Neural cell (in vitro differentiated cells): ENCODE measurements at regions not wholly inside any gene's neighbourhood (a gene's known extent, or its start where the extent isn't known, plus 50 kb on each side); places are given as distances from the start of the nearest gene placed in this dataset.

Experiments used
- H2AFZ ChIP-seq: fragments of 200-600, 300-800 bp; sonication (generic), shearing (Covaris generic); 2 replicates; pipeline ENCODE4 v1.6.0; 2014; ENCODE audit warnings: low read depth, mild to moderate bottlenecking, antibody characterized with exemption, low read length, moderate library complexity
- H3F3A ChIP-seq: fragments of 200-600 bp; shearing (Covaris generic); 2 replicates; pipeline ENCODE4 v1.6.1; 2016; ENCODE audit warnings: mild to moderate bottlenecking, moderate library complexity, mixed read lengths, antibody characterized with exemption, low read length; ENCODE audit not compliant: insufficient read depth, poor library complexity, severe bottlenecking
- H3K27ac ChIP-seq: fragments of 200-600, 300-800 bp; sonication (generic), shearing (Covaris generic); 2 replicates; pipeline ENCODE4 v1.5.1; 2014; ENCODE audit warnings: mild to moderate bottlenecking, low read length, moderate library complexity
- H3K27me3 ChIP-seq: fragments of 300-800, 200-600 bp; sonication (generic), shearing (Covaris generic); 2 replicates; pipeline ENCODE4 v1.6.0; 2014; ENCODE audit warnings: mild to moderate bottlenecking, low read depth, low read length, moderate library complexity; ENCODE audit not compliant: insufficient read depth
- H3K36me3 ChIP-seq: fragments of 300-800, 200-600 bp; sonication (generic), shearing (Covaris generic); 2 replicates; pipeline ENCODE4 v1.5.1; 2014; ENCODE audit warnings: mild to moderate bottlenecking, antibody characterized with exemption, low read length, moderate library complexity; ENCODE audit not compliant: insufficient read depth
- H3K4me2 ChIP-seq: fragments of 300-800, 200-600 bp; sonication (generic), shearing (Covaris generic); 2 replicates; pipeline ENCODE4 v1.6.0; 2014; ENCODE audit warnings: mild to moderate bottlenecking, low read length
- H3K4me3 ChIP-seq: fragments of 300-800, 200-600 bp; sonication (generic), shearing (Covaris generic); 2 replicates; pipeline ENCODE4 v1.5.1; 2014; ENCODE audit warnings: mild to moderate bottlenecking, low read length, moderate library complexity
- H3K79me2 ChIP-seq: fragments of 200-600 bp; shearing (Covaris generic); replicated peaks from 2 replicates; pipeline ENCODE4 v1.6.0; 2014; ENCODE audit warnings: mild to moderate bottlenecking, low read length, moderate library complexity; ENCODE audit not compliant: insufficient read depth
- H3K9ac ChIP-seq: fragments of 300-800, 200-600 bp; sonication (generic), shearing (Covaris generic); 2 replicates; pipeline ENCODE4 v1.6.1; 2016; ENCODE audit warnings: mild to moderate bottlenecking, low read length, mixed read lengths
- H3K9me2 ChIP-seq: fragments of 200-600 bp; shearing (Covaris generic); 2 replicates; pipeline ENCODE4 v1.6.1; 2016; ENCODE audit warnings: mild to moderate bottlenecking, low read length, mixed read lengths; ENCODE audit not compliant: insufficient read depth
- H3K9me3 ChIP-seq: fragments of 200-600, 300-800 bp; sonication (generic), shearing (Covaris generic); 2 replicates; pipeline ENCODE4 v1.6.1; 2016; ENCODE audit warnings: mild to moderate bottlenecking, mixed run types, low read length, moderate library complexity, mixed read lengths
- H4K20me1 ChIP-seq: fragments of 200-600 bp; shearing (Covaris generic); 2 replicates; pipeline ENCODE4 v1.6.1; 2016; ENCODE audit warnings: mild to moderate bottlenecking, mixed run types; ENCODE audit not compliant: insufficient read depth
- EP300 ChIP-seq: fragments of 450-650 bp; conservative IDR thresholded peaks from 2 replicates; pipeline ENCODE4 v1.6.1; 2014; ENCODE audit warnings: antibody characterized with exemption, mild to moderate bottlenecking, moderate library complexity; ENCODE audit not compliant: poor library complexity, severe bottlenecking
- EZH2 ChIP-seq: fragments of 200-600, 300-800 bp; shearing (Covaris generic), sonication (generic); IDR thresholded peaks from 2 replicates; pipeline ENCODE4 v1.6.1; 2014; ENCODE audit warnings: antibody characterized with exemption, low read length, borderline replicate concordance, mild to moderate bottlenecking; ENCODE audit not compliant: insufficient read depth, poor library complexity, severe bottlenecking
- MXI1 ChIP-seq: fragments of 450-650 bp; conservative IDR thresholded peaks from 2 replicates; pipeline ENCODE4 v1.6.1; 2014; ENCODE audit warnings: antibody characterized with exemption, mild to moderate bottlenecking; ENCODE audit not compliant: poor library complexity, severe bottlenecking
- POLR2AphosphoS5 ChIP-seq: IDR thresholded peaks from 2 replicates; pipeline ENCODE4 v1.6.1; 2012
- RAD21 ChIP-seq: fragments of 450-650 bp; conservative IDR thresholded peaks from 2 replicates; pipeline ENCODE4 v1.6.1; 2014; ENCODE audit warnings: antibody characterized with exemption, mild to moderate bottlenecking, moderate library complexity
- SMC3 ChIP-seq: fragments of 450-650 bp; conservative IDR thresholded peaks from 2 replicates; pipeline ENCODE4 v1.6.1; 2014; ENCODE audit warnings: antibody characterized with exemption, mild to moderate bottlenecking, moderate library complexity; ENCODE audit not compliant: poor library complexity
- TAF1 ChIP-seq: IDR thresholded peaks from 2 replicates; pipeline ENCODE4 v1.6.1; 2012; ENCODE audit warnings: low read depth
- TF ChIP-seq, protein P1 (sequence below): fragments of 450-650 bp; IDR thresholded peaks from 2 replicates; pipeline ENCODE4 v1.5.1; 2014; ENCODE audit warnings: antibody characterized with exemption, mild to moderate bottlenecking, moderate library complexity; ENCODE audit not compliant: poor library complexity, severe bottlenecking
- TF ChIP-seq, protein P2 (sequence below): IDR thresholded peaks from 2 replicates; pipeline ENCODE4 v1.6.1; 2012; ENCODE audit warnings: borderline replicate concordance

DNA sequence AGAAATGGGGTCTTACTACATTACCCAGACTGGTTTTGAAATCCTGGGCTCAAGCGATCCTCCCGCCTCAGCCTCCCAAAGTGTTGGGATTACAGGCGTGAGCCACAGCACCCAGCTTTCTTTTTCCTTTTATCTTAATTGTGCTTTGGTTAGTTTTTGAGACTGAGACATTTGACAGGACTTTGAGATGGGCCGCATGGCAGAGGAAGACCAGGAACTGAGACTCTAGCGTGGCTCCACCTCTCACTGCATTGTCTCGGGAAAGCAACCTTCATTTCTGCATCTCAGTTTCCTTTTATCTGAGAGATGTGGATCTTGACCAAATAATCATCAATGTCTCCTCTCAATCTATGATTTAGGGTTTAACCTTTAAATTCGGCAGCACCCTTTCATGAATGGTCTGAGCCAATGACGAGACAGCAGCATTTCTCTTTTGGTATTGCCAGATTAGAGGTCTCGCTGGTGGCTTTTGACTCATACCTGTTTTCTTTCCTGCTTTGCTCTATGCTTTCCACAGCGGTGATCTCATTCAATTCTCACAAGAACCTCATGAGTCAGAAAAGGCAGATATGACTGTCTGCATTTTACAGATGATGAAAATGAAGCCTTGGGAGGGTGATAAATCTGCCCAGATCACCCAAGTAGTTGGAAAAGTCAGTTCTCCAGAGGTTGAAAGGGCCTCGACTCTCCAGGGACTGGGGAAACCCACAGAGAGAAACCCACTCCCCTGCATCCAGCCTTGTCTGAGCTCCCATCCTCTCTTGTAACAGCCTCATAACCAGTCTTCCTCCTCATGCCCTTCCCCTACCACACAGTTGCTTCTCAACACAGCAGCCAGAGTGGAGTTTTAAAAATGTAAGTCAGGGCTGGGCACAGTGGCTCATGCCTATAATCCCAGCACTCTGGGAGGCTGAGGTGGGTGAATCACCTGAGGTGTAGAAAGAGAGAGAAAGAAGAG is 84.8 kb upstream of the FOXB1 start:
- H3K4me2 ChIP-seq = no peak overlapping the region
- TF ChIP-seq EZH2 (no peak), TAF1 (no peak), SMC3 (no peak), RAD21 (no peak), MXI1 (no peak), EP300 (no peak), POLR2AphosphoS5 (no peak)
- TF ChIP-seq, protein P1, sequence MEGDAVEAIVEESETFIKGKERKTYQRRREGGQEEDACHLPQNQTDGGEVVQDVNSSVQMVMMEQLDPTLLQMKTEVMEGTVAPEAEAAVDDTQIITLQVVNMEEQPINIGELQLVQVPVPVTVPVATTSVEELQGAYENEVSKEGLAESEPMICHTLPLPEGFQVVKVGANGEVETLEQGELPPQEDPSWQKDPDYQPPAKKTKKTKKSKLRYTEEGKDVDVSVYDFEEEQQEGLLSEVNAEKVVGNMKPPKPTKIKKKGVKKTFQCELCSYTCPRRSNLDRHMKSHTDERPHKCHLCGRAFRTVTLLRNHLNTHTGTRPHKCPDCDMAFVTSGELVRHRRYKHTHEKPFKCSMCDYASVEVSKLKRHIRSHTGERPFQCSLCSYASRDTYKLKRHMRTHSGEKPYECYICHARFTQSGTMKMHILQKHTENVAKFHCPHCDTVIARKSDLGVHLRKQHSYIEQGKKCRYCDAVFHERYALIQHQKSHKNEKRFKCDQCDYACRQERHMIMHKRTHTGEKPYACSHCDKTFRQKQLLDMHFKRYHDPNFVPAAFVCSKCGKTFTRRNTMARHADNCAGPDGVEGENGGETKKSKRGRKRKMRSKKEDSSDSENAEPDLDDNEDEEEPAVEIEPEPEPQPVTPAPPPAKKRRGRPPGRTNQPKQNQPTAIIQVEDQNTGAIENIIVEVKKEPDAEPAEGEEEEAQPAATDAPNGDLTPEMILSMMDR = no peak
- TF ChIP-seq, protein P2, sequence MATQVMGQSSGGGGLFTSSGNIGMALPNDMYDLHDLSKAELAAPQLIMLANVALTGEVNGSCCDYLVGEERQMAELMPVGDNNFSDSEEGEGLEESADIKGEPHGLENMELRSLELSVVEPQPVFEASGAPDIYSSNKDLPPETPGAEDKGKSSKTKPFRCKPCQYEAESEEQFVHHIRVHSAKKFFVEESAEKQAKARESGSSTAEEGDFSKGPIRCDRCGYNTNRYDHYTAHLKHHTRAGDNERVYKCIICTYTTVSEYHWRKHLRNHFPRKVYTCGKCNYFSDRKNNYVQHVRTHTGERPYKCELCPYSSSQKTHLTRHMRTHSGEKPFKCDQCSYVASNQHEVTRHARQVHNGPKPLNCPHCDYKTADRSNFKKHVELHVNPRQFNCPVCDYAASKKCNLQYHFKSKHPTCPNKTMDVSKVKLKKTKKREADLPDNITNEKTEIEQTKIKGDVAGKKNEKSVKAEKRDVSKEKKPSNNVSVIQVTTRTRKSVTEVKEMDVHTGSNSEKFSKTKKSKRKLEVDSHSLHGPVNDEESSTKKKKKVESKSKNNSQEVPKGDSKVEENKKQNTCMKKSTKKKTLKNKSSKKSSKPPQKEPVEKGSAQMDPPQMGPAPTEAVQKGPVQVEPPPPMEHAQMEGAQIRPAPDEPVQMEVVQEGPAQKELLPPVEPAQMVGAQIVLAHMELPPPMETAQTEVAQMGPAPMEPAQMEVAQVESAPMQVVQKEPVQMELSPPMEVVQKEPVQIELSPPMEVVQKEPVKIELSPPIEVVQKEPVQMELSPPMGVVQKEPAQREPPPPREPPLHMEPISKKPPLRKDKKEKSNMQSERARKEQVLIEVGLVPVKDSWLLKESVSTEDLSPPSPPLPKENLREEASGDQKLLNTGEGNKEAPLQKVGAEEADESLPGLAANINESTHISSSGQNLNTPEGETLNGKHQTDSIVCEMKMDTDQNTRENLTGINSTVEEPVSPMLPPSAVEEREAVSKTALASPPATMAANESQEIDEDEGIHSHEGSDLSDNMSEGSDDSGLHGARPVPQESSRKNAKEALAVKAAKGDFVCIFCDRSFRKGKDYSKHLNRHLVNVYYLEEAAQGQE = no peak
- no peak overlapping the region for H3K4me3 ChIP-seq
- H3K9me2 ChIP-seq = no peaks in the 10 kb centered on the region
- no peaks in the 10 kb centered on the region for H4K20me1 ChIP-seq
- no peak overlapping the region for H3K27ac ChIP-seq
- H2AFZ ChIP-seq = no peak overlapping the region
- H3K9me3 ChIP-seq = no peaks in the 10 kb centered on the region
- H3K36me3 ChIP-seq = no peaks in the 10 kb centered on the region
- H3K27me3 ChIP-seq = no peaks in the 10 kb centered on the region
- H3F3A ChIP-seq = no peaks in the 10 kb centered on the region
- H3K9ac ChIP-seq = no peak overlapping the region
- H3K79me2 ChIP-seq = no peaks in the 10 kb centered on the region

DNA sequence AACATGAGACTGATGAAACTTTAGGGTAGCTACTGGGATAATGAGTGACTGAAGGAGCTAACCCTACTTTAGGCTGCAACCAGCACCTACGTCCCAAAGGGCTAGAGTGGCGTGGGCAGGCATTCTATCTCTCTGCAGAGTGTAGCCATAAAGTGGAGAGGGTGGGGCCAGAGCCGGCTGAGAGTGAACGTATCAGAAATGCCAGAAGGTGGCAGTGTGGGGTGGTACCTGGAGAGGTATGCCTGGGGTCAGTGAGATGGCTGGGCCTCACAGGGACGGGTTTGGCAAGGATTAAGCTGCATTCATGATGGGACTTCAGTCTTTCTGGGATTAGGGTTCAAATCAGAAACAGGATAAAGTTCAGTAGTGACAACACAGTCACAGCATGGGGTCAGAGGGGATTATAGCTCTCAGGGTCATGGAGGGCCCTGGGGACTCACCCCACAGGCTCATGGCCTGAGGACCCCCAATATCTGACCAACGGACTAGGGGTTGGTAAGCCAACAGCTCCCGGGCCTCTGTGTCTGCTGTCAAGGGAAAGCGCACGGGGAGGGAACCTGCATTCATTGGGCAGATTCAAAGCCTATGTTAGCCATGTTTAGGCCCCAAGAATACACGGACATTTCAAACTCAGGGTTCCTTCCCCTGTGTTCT is 86.5 kb upstream of the FOXB1 start:
- no peaks in the 10 kb centered on the region for H3K27me3 ChIP-seq
- TF ChIP-seq, protein P2 = no peak
- no peak for TF ChIP-seq SMC3
- H3K9me2 ChIP-seq = no peaks in the 10 kb centered on the region
- no peaks in the 10 kb centered on the region for H3K79me2 ChIP-seq
- no peak overlapping the region for H3K9ac ChIP-seq
- no peaks in the 10 kb centered on the region for H3F3A ChIP-seq
- no peak overlapping the region for H2AFZ ChIP-seq
- H4K20me1 ChIP-seq = no peaks in the 10 kb centered on the region
- H3K4me2 ChIP-seq = no peak overlapping the region
- no peak overlapping the region for H3K27ac ChIP-seq
- no peaks in the 10 kb centered on the region for H3K9me3 ChIP-seq
- no peak overlapping the region for H3K4me3 ChIP-seq
- H3K36me3 ChIP-seq = no peaks in the 10 kb centered on the region
